ENCODE measurements at regions not wholly inside any gene's neighbourhood (a gene's known extent, or its start where the extent isn't known, plus 50 kb on each side); places are given as distances from the start of the nearest gene placed in this dataset.
"Not testable (repeated sequence)": the region's sequence is repeated elsewhere in the genome, so short reads cannot be mapped to it uniquely, and the experiment has no call there.

GRCh38 chr6:134778431-134778830, 171.5 kb downstream of the ALDH8A1 start:
- DNase-seq (ENCODE audit: extremely low read depth, low read depth) = no peak
- no peak for TF ChIP-seq CTCF (IDR thresholded peaks at IDR 0.05; ENCODE audit: low read depth, low read length)

GRCh38 chr6:134774201-134774638, 175.7 kb downstream of the ALDH8A1 start:
- peak; percentile 24 for DNase-seq (ENCODE audit: extremely low read depth, low read depth)
- no peak for TF ChIP-seq CTCF (IDR thresholded peaks at IDR 0.05; ENCODE audit: low read depth, low read length)

- DNase-seq (ENCODE audit: extremely low read depth, low read depth) = no peak
- TF ChIP-seq CTCF (IDR thresholded peaks at IDR 0.05; ENCODE audit: low read depth, low read length) = no peak
Measured at GRCh38 chr6:134772671-134773360, 177.1 kb downstream of the ALDH8A1 start.

- TF ChIP-seq CTCF (IDR thresholded peaks at IDR 0.05; ENCODE audit: low read depth, low read length) = no peak
Measured at GRCh38 chr6:134768931-134769330, 181.0 kb downstream of the ALDH8A1 start.

GRCh38 chr6:134766497-134766896, 183.4 kb downstream of the ALDH8A1 start:
- no peak for TF ChIP-seq CTCF (IDR thresholded peaks at IDR 0.05; ENCODE audit: low read depth, low read length)
- no peak for DNase-seq (ENCODE audit: extremely low read depth, low read depth)

More at GRCh38 chr6:134768931-134769330, 181.0 kb downstream of the ALDH8A1 start:
- DNase-seq (ENCODE audit: extremely low read depth, low read depth) = no peak

- TF ChIP-seq CTCF (IDR thresholded peaks at IDR 0.05; ENCODE audit: low read depth, low read length) = no peak
- no peak for DNase-seq (ENCODE audit: extremely low read depth, low read depth)
Measured at GRCh38 chr6:134764741-134765140, 185.2 kb downstream of the ALDH8A1 start.

GRCh38 chr6:134763575-134763974, 186.3 kb downstream of the ALDH8A1 start:
- DNase-seq (ENCODE audit: extremely low read depth, low read depth) = not testable (repeated sequence)

- no peak for TF ChIP-seq CTCF (IDR thresholded peaks at IDR 0.05; ENCODE audit: low read depth, low read length)
- DNase-seq (ENCODE audit: extremely low read depth, low read depth) = no peak
Measured at GRCh38 chr6:134758621-134759020, 191.3 kb downstream of the ALDH8A1 start.

Data from AG09319 (cell line).